CD4-positive, alpha-beta T cell (primary cell): ENCODE measurements at regions not wholly inside any gene's neighbourhood (a gene's known extent, or its start where the extent isn't known, plus 50 kb on each side); places are given as distances from the start of the nearest gene placed in this dataset.

Source experiments
- ATAC-seq: fragments of 200-7000 bp; cut with Tn5 transposase; one replicate; pipeline ENCODE4 v1.10.0; 2022; ENCODE audit warnings: mild to moderate bottlenecking; ENCODE audit not compliant: poor library complexity
- CTCF ChIA-PET: fragments of 350-600 bp; sonication (Branson Sonifier 250); formaldehyde crosslinking; loops from one replicate; lab custom pipeline; 2021; ENCODE audit warnings: antibody characterized with exemption, inconsistent platforms; lab: Charles Lee
- POLR2A ChIA-PET: fragments of 350-600 bp; sonication (Branson Sonifier 250); formaldehyde crosslinking; loops from one replicate; lab custom pipeline; 2021; ENCODE audit warnings: antibody characterized with exemption, inconsistent platforms; lab: Charles Lee
- DNase-seq, 14 experiments: peaks; one replicate each; pipeline ENCODE4 v3.0.0-alpha.2; 2013 to 2020; ENCODE audit warnings: mixed read lengths in 2 of 14
- H3K27ac ChIP-seq, 2 donors: one replicate each; pipeline versions ENCODE4 v1.5.1 to v1.7.0; 2013; ENCODE audit warnings: low read length in 2 of 2, low read depth in 1 of 2, mild to moderate bottlenecking in 1 of 2
- H3K27me3 ChIP-seq, 2 experiments: 1 replicate in 1 of 2; 2 replicates in 1 of 2; pipeline versions ENCODE4 v1.6.1 to v1.7.0; 2013; ENCODE audit warnings: low read length in 2 of 2, control low read depth in 1 of 2, mild to moderate bottlenecking in 1 of 2, moderate library complexity in 1 of 2; ENCODE audit not compliant: insufficient read depth in 2 of 2, control insufficient read depth in 1 of 2
- H3K36me3 ChIP-seq: one replicate; pipeline ENCODE4 v1.6.1; 2013; ENCODE audit warnings: low read length, control low read depth; ENCODE audit not compliant: insufficient read depth
- H3K4me1 ChIP-seq: one replicate; pipeline ENCODE4 v1.6.1; 2013; ENCODE audit warnings: low read length, control low read depth; ENCODE audit not compliant: insufficient read depth
- H3K4me3 ChIP-seq: one replicate; pipeline ENCODE4 v1.5.1; 2013; ENCODE audit warnings: mild to moderate bottlenecking, low read length, moderate library complexity
- H3K9me3 ChIP-seq, 2 experiments: 1 replicate in 1 of 2; 2 replicates in 1 of 2; pipeline versions ENCODE4 v1.6.1 to v1.7.0; 2013; ENCODE audit warnings: low read length in 2 of 2, mild to moderate bottlenecking in 2 of 2, control low read depth in 1 of 2, moderate library complexity in 1 of 2; ENCODE audit not compliant: control insufficient read depth in 1 of 2, insufficient read depth in 1 of 2
- H3K27ac Mint-ChIP-seq: one replicate; pipeline ENCODE4 v1.8.0; 2020; ENCODE audit warnings: mixed read lengths
- H3K27me3 Mint-ChIP-seq: one replicate; pipeline ENCODE4 v1.8.0; 2021; ENCODE audit warnings: mixed read lengths
- H3K36me3 Mint-ChIP-seq: one replicate; pipeline ENCODE4 v1.8.0; 2021; ENCODE audit warnings: low read depth, mixed read lengths
- H3K4me1 Mint-ChIP-seq: one replicate; pipeline ENCODE4 v1.8.0; 2021; ENCODE audit warnings: low read depth, mixed read lengths
- H3K4me3 Mint-ChIP-seq: one replicate; pipeline ENCODE4 v1.8.0; 2020; ENCODE audit warnings: mild to moderate bottlenecking, mixed read lengths
- H3K9me3 Mint-ChIP-seq: one replicate; pipeline ENCODE4 v1.8.0; 2020; ENCODE audit warnings: mixed read lengths
- CTCF ChIP-seq: fragments of 200-600 bp; IDR thresholded peaks from one replicate; pipeline ENCODE4 v1.8.0; 2022; ENCODE audit warnings: antibody characterized with exemption, mild to moderate bottlenecking
- intact Hi-C, 2 experiments: fragments of 100-400 bp; cut with DNase I in 1 of 2; cut with micrococcal nuclease in 1 of 2; formaldehyde crosslinking; loops; one replicate each; pipeline versions ENCODE4 v1.15.1 to v1.9.0; 2023 to 2025; cut with DNase I, micrococcal nuclease

GRCh38 chr5:165502893-165503691 is 1997.7 kb downstream of the MAT2B start:
- no peaks in the 10 kb centered on the region for H3K4me1 Mint-ChIP-seq

GRCh38 chr5:165504674-165505073 is 1999.3 kb downstream of the MAT2B start:
- peaks cover 0 to 5% of the 10 kb centered on the region in 2 experiments for H3K9me3 ChIP-seq
- ChIA-PET CTCF (interaction anchor here (0.6 kb wide), 1 partner anchor 92 kb away, joined by 3 read pairs; no protein-coding TSS in a partner anchor), POLR2A (no interaction called here)
- no peak overlapping the region for H3K27ac ChIP-seq
- DNase-seq (no peak), ATAC-seq (no peak)
- no peaks in the 10 kb centered on the region for H3K4me1 ChIP-seq
- no peaks in the 10 kb centered on the region for H3K36me3 ChIP-seq
- no peaks in the 10 kb centered on the region for H3K4me1 Mint-ChIP-seq
- intact Hi-C loops, result no loop called here
- no peak overlapping the region for H3K4me3 ChIP-seq
- H3K27me3 Mint-ChIP-seq, result no peaks in the 10 kb centered on the region
- no peaks in the 10 kb centered on the region for H3K36me3 Mint-ChIP-seq
- no peaks in the 10 kb centered on the region for H3K27me3 ChIP-seq
- H3K4me3 Mint-ChIP-seq, result no peak overlapping the region
- H3K9me3 Mint-ChIP-seq, result peaks cover 12% of the 10 kb centered on the region
- no peak overlapping the region for H3K27ac Mint-ChIP-seq
- TF ChIP-seq CTCF, result no peak

More at GRCh38 chr5:165502893-165503691, 1997.7 kb downstream of the MAT2B start:
- no peaks in the 10 kb centered on the region for H3K36me3 Mint-ChIP-seq
- peaks cover 3 to 5% of the 10 kb centered on the region in 2 experiments for H3K9me3 ChIP-seq
- no peaks in the 10 kb centered on the region for H3K27me3 ChIP-seq
- H3K36me3 ChIP-seq, result no peaks in the 10 kb centered on the region
- no peak for TF ChIP-seq CTCF
- no peak for DNase-seq
- no peaks in the 10 kb centered on the region for H3K4me1 ChIP-seq
- H3K4me3 Mint-ChIP-seq, result no peak overlapping the region
- intact Hi-C loops, result no loop called here
- no peak for ATAC-seq
- H3K4me3 ChIP-seq, result no peak overlapping the region
- peaks cover 7% of the 10 kb centered on the region for H3K9me3 Mint-ChIP-seq
- H3K27me3 Mint-ChIP-seq, result no peaks in the 10 kb centered on the region
- ChIA-PET CTCF (no interaction called here), POLR2A (no interaction called here)
- no peak overlapping the region for H3K27ac ChIP-seq
- no peak overlapping the region for H3K27ac Mint-ChIP-seq

GRCh38 chr5:165508286-165508685 is 2002.9 kb downstream of the MAT2B start:
- CTCF ChIA-PET, result no interaction called here
- Histone ChIP-seq H3K4me3 (no peak overlapping the region), H3K27ac (no peak overlapping the region), H3K4me1 (no peaks in the 10 kb centered on the region), H3K36me3 (no peaks in the 10 kb centered on the region), H3K9me3 (peaks cover 5% of the 10 kb centered on the region in 2 experiments), H3K27me3 (no peaks in the 10 kb centered on the region)
- Mint-ChIP-seq H3K4me3 (no peak overlapping the region), H3K27me3 (no peaks in the 10 kb centered on the region), H3K36me3 (no peaks in the 10 kb centered on the region), H3K27ac (no peak overlapping the region), H3K4me1 (no peaks in the 10 kb centered on the region), H3K9me3 (peaks cover 14% of the 10 kb centered on the region)
- no peak for TF ChIP-seq CTCF
- ATAC-seq (no peak), DNase-seq (no peak)
- POLR2A ChIA-PET, result no interaction called here
- intact Hi-C loops, result no loop called here
